IMR-90 (cell line): ENCODE measurements at regions not wholly inside any gene's neighbourhood (a gene's known extent, or its start where the extent isn't known, plus 50 kb on each side); places are given as distances from the start of the nearest gene placed in this dataset.

Source experiments
- ATAC-seq: fragments of 200-7000 bp; cut with Tn5 transposase; 2 replicates; pipeline ENCODE4 v1.9.1; 2020; ENCODE audit warnings: low read depth, mild to moderate bottlenecking, moderate library complexity
- BruUV-seq: library from RNA; stranded (reverse); fragments of 400-500 nt; replicated peaks from 2 replicates; lab custom pipeline; 2021; lab: Mats Ljungman, UMichigan
- CTCF ChIA-PET: fragments of 300-600 bp; formaldehyde crosslinking; extraction: SDS; loops from one replicate; lab custom pipeline; 2021; ENCODE audit warnings: antibody characterized with exemption; lab: Yijun Ruan, JAX
- POLR2A ChIA-PET: fragments of 300-600 bp; sonication (Branson Sonifier 250); formaldehyde crosslinking; loops from one replicate; lab custom pipeline; 2022; ENCODE audit warnings: antibody characterized with exemption; ENCODE audit not compliant: unreplicated experiment; lab: Charles Lee
- DNase-seq: peaks from one replicate; pipeline ENCODE4 v3.0.0; 2013
- H2AFZ ChIP-seq: replicated peaks from 2 replicates; pipeline ENCODE3; 2013; ENCODE audit warnings: low read length, mild to moderate bottlenecking; ENCODE audit not compliant: poor library complexity
- H2AK5ac ChIP-seq: 2 replicates; pipeline ENCODE4 v1.6.1; 2013; ENCODE audit warnings: low read depth, low read length, inconsistent platforms
- H2AK9ac ChIP-seq: replicated peaks from 2 replicates; pipeline ENCODE3; 2013; ENCODE audit warnings: mild to moderate bottlenecking, low read depth, low read length, moderate library complexity; ENCODE audit not compliant: poor library complexity
- H2BK120ac ChIP-seq: 2 replicates; pipeline ENCODE4 v1.6.1; 2013; ENCODE audit warnings: low read depth, low read length, inconsistent platforms
- H2BK15ac ChIP-seq: 3 replicates; pipeline ENCODE4 v1.6.1; 2013; ENCODE audit warnings: low read depth, low read length, inconsistent platforms
- H2BK20ac ChIP-seq: 2 replicates; pipeline ENCODE4 v1.6.1; 2013; ENCODE audit warnings: low read depth, mild to moderate bottlenecking, inconsistent platforms, low read length, moderate library complexity
- H2BK5ac ChIP-seq: 2 replicates; pipeline ENCODE4 v1.6.1; 2013; ENCODE audit warnings: mild to moderate bottlenecking, low read depth, low read length, inconsistent platforms; ENCODE audit not compliant: poor library complexity, severe bottlenecking
- H3K14ac ChIP-seq: replicated peaks from 2 replicates; pipeline ENCODE4 v1.6.1; 2013; ENCODE audit warnings: low read depth, low read length, inconsistent platforms
- H3K18ac ChIP-seq: 2 replicates; pipeline ENCODE4 v1.6.1; 2013; ENCODE audit warnings: low read depth, low read length, control low read depth
- H3K23ac ChIP-seq: 2 replicates; pipeline ENCODE4 v1.6.1; 2013; ENCODE audit warnings: low read depth, low read length, inconsistent platforms
- H3K27ac ChIP-seq: 2 replicates; pipeline ENCODE4 v1.5.1; 2013; ENCODE audit warnings: mild to moderate bottlenecking, control low read depth, low read length; ENCODE audit not compliant: insufficient read depth
- H3K27me3 ChIP-seq: 2 replicates; pipeline ENCODE4 v1.6.1; 2013; ENCODE audit warnings: low read length; ENCODE audit not compliant: control insufficient read depth, insufficient read depth
- H3K36me3 ChIP-seq: 2 replicates; pipeline ENCODE4 v1.6.1; 2013; ENCODE audit warnings: low read length, mixed read lengths; ENCODE audit not compliant: control insufficient read depth, insufficient read depth
- H3K4ac ChIP-seq: 2 replicates; pipeline ENCODE4 v1.6.1; 2013; ENCODE audit warnings: low read depth, low read length, inconsistent platforms
- H3K4me1 ChIP-seq: 2 replicates; pipeline ENCODE4 v1.6.1; 2013; ENCODE audit warnings: low read length, mixed read lengths; ENCODE audit not compliant: control insufficient read depth, insufficient read depth
- H3K4me2 ChIP-seq: 2 replicates; pipeline ENCODE4 v1.6.1; 2013; ENCODE audit warnings: low read depth, mild to moderate bottlenecking, control low read depth, low read length, moderate library complexity
- H3K4me3 ChIP-seq: 2 replicates; pipeline ENCODE4 v1.5.1; 2013; ENCODE audit warnings: low read depth, mild to moderate bottlenecking, control low read depth, low read length, moderate library complexity; ENCODE audit not compliant: insufficient read depth
- H3K56ac ChIP-seq: 2 replicates; pipeline ENCODE4 v1.6.1; 2013; ENCODE audit warnings: low read length, inconsistent platforms; ENCODE audit not compliant: insufficient read depth; ENCODE audit errors: extremely low read depth
- H3K79me1 ChIP-seq, 2 experiments: 2 replicates each; pipeline ENCODE4 v1.6.1; 2013; ENCODE audit warnings: low read length in 2 of 2, inconsistent platforms in 1 of 2, low read depth in 1 of 2
- H3K9ac ChIP-seq: 2 replicates; pipeline ENCODE4 v1.6.1; 2013; ENCODE audit warnings: low read depth, low read length, control low read depth
- H3K9me1 ChIP-seq: 2 replicates; pipeline ENCODE4 v1.6.1; 2013; ENCODE audit warnings: low read length, inconsistent platforms; ENCODE audit not compliant: insufficient read depth
- H3K9me3 ChIP-seq: 2 replicates; pipeline ENCODE4 v1.6.1; 2013; ENCODE audit warnings: low read length; ENCODE audit not compliant: control insufficient read depth, insufficient read depth
- H4K20me1 ChIP-seq: 2 replicates; pipeline ENCODE4 v1.6.1; 2013; ENCODE audit warnings: low read length, inconsistent platforms; ENCODE audit not compliant: insufficient read depth
- H4K5ac ChIP-seq: 2 replicates; pipeline ENCODE4 v1.6.1; 2013; ENCODE audit warnings: mild to moderate bottlenecking, low read depth, low read length, control low read depth
- H4K8ac ChIP-seq, 2 experiments: 2 replicates each; pipeline ENCODE4 v1.6.1; 2013; ENCODE audit warnings: low read depth in 2 of 2, low read length in 2 of 2, control low read depth in 1 of 2, inconsistent platforms in 1 of 2
- H4K91ac ChIP-seq: 2 replicates; pipeline ENCODE4 v1.6.1; 2013; ENCODE audit warnings: low read depth, low read length, inconsistent platforms; ENCODE audit not compliant: insufficient read depth
- CHD1 ChIP-seq: IDR thresholded peaks from 2 replicates; pipeline ENCODE4 v1.6.1; 2012; ENCODE audit warnings: low read depth, low read length, improper control_type of control experiment
- MAFK ChIP-seq: IDR thresholded peaks from 2 replicates; pipeline ENCODE4 v1.6.1; 2012; ENCODE audit warnings: low read depth, low read length, improper control_type of control experiment
- NFE2L2 ChIP-seq: fragments of 150-350 bp; IDR thresholded peaks from 2 replicates; pipeline ENCODE4 v1.6.1; 2016; ENCODE audit warnings: low read depth, mild to moderate bottlenecking, low read length
- RAD21 ChIP-seq: IDR thresholded peaks from 2 replicates; pipeline ENCODE4 v1.6.1; 2012; ENCODE audit warnings: low read length, improper control_type of control experiment
- RCOR1 ChIP-seq: IDR thresholded peaks from 2 replicates; pipeline ENCODE4 v1.6.1; 2012; ENCODE audit warnings: mild to moderate bottlenecking, low read length, improper control_type of control experiment; ENCODE audit not compliant: insufficient replicate concordance
- SMC3 ChIP-seq: fragments of 150-350 bp; IDR thresholded peaks from 2 replicates; pipeline ENCODE4 v1.6.1; 2016; ENCODE audit warnings: low read depth, mild to moderate bottlenecking, antibody characterized with exemption, low read length, moderate library complexity
- WGBS, 2 experiments: methylation state at CpG; one replicate each; pipeline versions ENCODE4 v1.1.5 to v1.1.7; 2013; ENCODE audit warnings: missing lambda C conversion rate in 2 of 2; ENCODE audit not compliant: insufficient read length in 1 of 2; ENCODE audit errors: extremely low coverage in 2 of 2; 5-methylcytosine and 5-hydroxymethylcytosine counted together
- dilution Hi-C: fragments of 300-500 bp; cut with HindIII; formaldehyde crosslinking; loops from one replicate; pipeline ENCODE4 v1.14.3; 2018; ENCODE audit warnings: low sequenced_read_pairs; ENCODE audit not compliant: unreplicated experiment
- in situ Hi-C: fragments of 300-500 bp; cut with MboI; formaldehyde crosslinking; loops from 3 replicates; pipeline ENCODE4 v1.14.3; 2019; ENCODE audit warnings: low sequenced_read_pairs, inconsistent platforms, mixed read lengths
- intact Hi-C: fragments of 100-400 bp; cut with micrococcal nuclease; formaldehyde crosslinking; loops from 2 replicates; pipeline ENCODE4 v1.10.0; 2022
- TF ChIP-seq, protein P1 (sequence below): fragments of 150-350 bp; IDR thresholded peaks from 2 replicates; pipeline ENCODE4 v1.6.1; 2016; ENCODE audit warnings: low read depth, mild to moderate bottlenecking, low read length, moderate library complexity, borderline replicate concordance

DNA sequence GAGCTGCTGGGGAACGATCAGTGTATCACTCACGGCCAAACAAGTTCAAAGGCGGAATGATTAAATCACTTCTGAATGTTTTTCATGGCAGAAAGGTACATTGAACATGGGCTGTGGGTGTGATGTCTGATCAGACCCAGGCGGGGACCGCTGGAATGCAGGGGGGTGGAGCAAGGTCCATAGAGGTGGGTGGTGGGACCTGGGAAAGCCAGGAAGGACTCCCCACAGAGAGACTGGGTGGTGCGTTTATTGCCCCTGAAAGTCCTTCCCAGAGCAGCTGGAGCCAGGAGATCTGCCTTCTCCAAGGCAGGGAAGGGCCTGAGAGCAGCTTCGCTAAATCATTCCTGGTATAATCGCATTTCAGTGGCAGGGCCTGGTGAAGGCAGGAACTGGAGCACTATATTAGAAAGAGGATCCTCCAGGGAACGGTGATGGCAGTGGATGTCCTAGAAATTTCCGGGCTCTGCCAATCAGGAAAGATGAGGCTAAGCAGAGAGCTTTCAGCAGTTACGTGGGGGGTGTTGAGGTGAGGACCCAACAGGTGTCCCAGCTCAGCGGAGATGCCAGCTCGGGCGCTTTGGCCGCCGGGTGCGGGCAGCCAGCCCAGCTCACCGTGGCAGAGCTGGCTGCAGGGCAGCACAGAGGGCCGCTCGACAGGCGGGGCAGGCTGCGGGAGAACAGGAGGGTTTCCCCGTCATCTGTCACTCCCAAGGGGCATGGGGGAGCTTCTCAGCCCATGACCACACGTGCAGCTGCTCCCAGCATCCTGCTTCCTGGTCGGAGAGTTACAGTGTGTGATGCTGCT, 271.7 kb downstream of the CTTN start:
- Histone ChIP-seq H3K4me2 (no peak overlapping the region), H2BK120ac (no peak overlapping the region), H2AK9ac (no peak overlapping the region), H2BK20ac (no peak overlapping the region), H4K5ac (no peak overlapping the region), H2AK5ac (no peak overlapping the region), H4K8ac (no peak overlapping the region), H3K9ac (no peak overlapping the region), H2AFZ (no peak overlapping the region), H3K9me1 (no peaks in the 10 kb centered on the region), H3K56ac (no peak overlapping the region), H3K23ac (no peak overlapping the region), H3K36me3 (no peaks in the 10 kb centered on the region; the same call in 1 of the 2 replicates), H3K4me3 (no peak overlapping the region), H2BK5ac (no peak overlapping the region), H3K18ac (no peak overlapping the region), H2BK15ac (no peak overlapping the region), H4K20me1 (peaks cover 4% of the 10 kb centered on the region; the same call in 1 of the 2 replicates), H3K27ac (no peak overlapping the region), H4K91ac (no peak overlapping the region), H3K14ac (no peak overlapping the region), H3K4ac (no peak overlapping the region), H3K79me1 (no peaks in the 10 kb centered on the region), H3K9me3 (no peaks in the 10 kb centered on the region), H3K27me3 (no peaks in the 10 kb centered on the region; the same call in 1 of the 2 replicates), H3K4me1 (no peaks in the 10 kb centered on the region)
- BruUV-seq = no TSS peak
- ChIA-PET CTCF (no interaction called here), POLR2A (no interaction called here)
- TF ChIP-seq RAD21 = no peak
- no peak for TF ChIP-seq SMC3
- TF ChIP-seq NFE2L2 = no peak
- TF ChIP-seq CHD1 = no peak
- TF ChIP-seq, protein P1, sequence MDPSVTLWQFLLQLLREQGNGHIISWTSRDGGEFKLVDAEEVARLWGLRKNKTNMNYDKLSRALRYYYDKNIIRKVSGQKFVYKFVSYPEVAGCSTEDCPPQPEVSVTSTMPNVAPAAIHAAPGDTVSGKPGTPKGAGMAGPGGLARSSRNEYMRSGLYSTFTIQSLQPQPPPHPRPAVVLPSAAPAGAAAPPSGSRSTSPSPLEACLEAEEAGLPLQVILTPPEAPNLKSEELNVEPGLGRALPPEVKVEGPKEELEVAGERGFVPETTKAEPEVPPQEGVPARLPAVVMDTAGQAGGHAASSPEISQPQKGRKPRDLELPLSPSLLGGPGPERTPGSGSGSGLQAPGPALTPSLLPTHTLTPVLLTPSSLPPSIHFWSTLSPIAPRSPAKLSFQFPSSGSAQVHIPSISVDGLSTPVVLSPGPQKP = no peak
- no peak for TF ChIP-seq RCOR1
- no peak for TF ChIP-seq MAFK
- ATAC-seq = no peak
- in situ Hi-C loops (no loop called here), dilution Hi-C loops (no loop called here), intact Hi-C loops (no loop called here)
- no peak for DNase-seq
- 61% methylated on average over 9 of the region's 25 CpGs; no CpG with 5 or more reads in 1 of the 2 experiments for WGBS, 2 experiments
